GM12878 (cell line): ENCODE measurements at regions not wholly inside any gene's neighbourhood (a gene's known extent, or its start where the extent isn't known, plus 50 kb on each side); places are given as distances from the start of the nearest gene placed in this dataset.

ENCODE experiments used
- ATAC-seq: fragments of 200-7000 bp; cut with Tn5 transposase; 3 replicates; pipeline ENCODE4 v1.9.1; 2020; ENCODE audit warnings: mild to moderate bottlenecking, moderate library complexity
- BruUV-seq: library from RNA; stranded (reverse); fragments of 400-500 nt; replicated peaks from 2 replicates; lab custom pipeline; 2021; lab: Mats Ljungman, UMichigan
- CTCF ChIA-PET: fragments of 300-600 bp; sonication (Branson Sonifier 250); formaldehyde crosslinking; extraction: SDS; loops from one replicate; lab custom pipeline; 2021; ENCODE audit warnings: inconsistent platforms; lab: Yijun Ruan, JAX
- POLR2A ChIA-PET: fragments of 350-600 bp; formaldehyde crosslinking; extraction: SDS; loops from one replicate; lab custom pipeline; 2021; ENCODE audit warnings: inconsistent platforms; lab: Charles Lee
- RAD21 ChIA-PET: fragments of 300-600 bp; sonication (Branson Sonifier 250); formaldehyde crosslinking; loops from one replicate; lab custom pipeline; 2023; ENCODE audit warnings: antibody characterized with exemption; ENCODE audit not compliant: unreplicated experiment; lab: Charles Lee
- SMC1A ChIA-PET: fragments of 300-600 bp; sonication (Branson Sonifier 250); formaldehyde crosslinking; loops from one replicate; lab custom pipeline; 2023; ENCODE audit not compliant: unreplicated experiment, uncharacterized antibody; lab: Charles Lee
- DNase-seq: peaks from one replicate; pipeline ENCODE4 v3.0.0-alpha.2; 2011; ENCODE audit warnings: low read depth, low spot score
- FAIRE-seq: peaks from 3 replicates; lab custom pipeline; 2011; peaks lifted over from hg19 to GRCh38; lab: Jason Lieb, UNC
- H2AFZ ChIP-seq: 2 replicates; pipeline ENCODE4 v1.6.0; 2011; ENCODE audit warnings: low read depth, low read length, control low read depth; ENCODE audit not compliant: control insufficient read depth
- H3K27ac ChIP-seq: 2 replicates; pipeline ENCODE4 v1.5.1; 2011; ENCODE audit warnings: control low read depth; ENCODE audit not compliant: control insufficient read depth, insufficient read depth
- H3K27me3 ChIP-seq, 2 experiments: replicated peaks in 1 of 2; 2 replicates each; pipeline versions ENCODE4 v1.6.0 to v1.6.1; 2011; ENCODE audit warnings: low read length in 1 of 2; ENCODE audit not compliant: control insufficient read depth in 2 of 2, insufficient read depth in 2 of 2
- H3K36me3 ChIP-seq, 2 experiments: 2 replicates each; pipeline ENCODE4 v1.5.1; 2011; ENCODE audit warnings: low read length in 1 of 2; ENCODE audit not compliant: control insufficient read depth in 2 of 2, insufficient read depth in 2 of 2
- H3K4me1 ChIP-seq: 2 replicates; pipeline ENCODE4 v1.6.1; 2011; ENCODE audit warnings: mild to moderate bottlenecking, low read length, moderate library complexity, mixed read lengths; ENCODE audit not compliant: control insufficient read depth, insufficient read depth
- H3K4me2 ChIP-seq: 2 replicates; pipeline ENCODE4 v1.6.0; 2011; ENCODE audit warnings: control low read depth; ENCODE audit not compliant: control insufficient read depth, insufficient read depth
- H3K4me3 ChIP-seq: fragments of 200-600 bp; sonication (generic); 2 replicates; pipeline ENCODE4 v1.5.1; 2016
- H3K79me2 ChIP-seq: 2 replicates; pipeline ENCODE4 v1.6.0; 2011; ENCODE audit warnings: low read length; ENCODE audit not compliant: control insufficient read depth, insufficient read depth
- H3K9ac ChIP-seq: 2 replicates; pipeline ENCODE4 v1.8.0; 2011; ENCODE audit warnings: low read length, control low read depth, mixed read lengths; ENCODE audit not compliant: control insufficient read depth, insufficient read depth
- H3K9me3 ChIP-seq: replicated peaks from 3 replicates; pipeline ENCODE4 v1.5.1; 2011; ENCODE audit warnings: mild to moderate bottlenecking, low read length; ENCODE audit not compliant: control insufficient read depth, insufficient read depth
- H4K20me1 ChIP-seq: 2 replicates; pipeline ENCODE4 v1.6.0; 2011; ENCODE audit not compliant: control insufficient read depth, insufficient read depth
- ASH2L ChIP-seq: fragments of 300-600, 200-600 bp; sonication (generic); IDR thresholded peaks from 2 replicates; pipeline ENCODE4 v1.6.1; 2017; ENCODE audit warnings: low read depth, mild to moderate bottlenecking, borderline replicate concordance
- BMI1 ChIP-seq: fragments of 450-650 bp; IDR thresholded peaks from 2 replicates; pipeline ENCODE4 v1.6.1; 2016; ENCODE audit warnings: mild to moderate bottlenecking, moderate library complexity, borderline replicate concordance
- CEBPB ChIP-seq, 2 experiments: fragments of 150-350 bp in 1 of 2; IDR thresholded peaks; 2 replicates each; pipeline ENCODE4 v1.6.1; 2012 to 2014; ENCODE audit warnings: low read depth in 2 of 2, low read length in 2 of 2, borderline replicate concordance in 1 of 2, inconsistent platforms in 1 of 2
- IRF4 ChIP-seq: IDR thresholded peaks from 2 replicates; pipeline ENCODE4 v1.6.1; 2011; ENCODE audit warnings: low read depth, low read length
- NFIC ChIP-seq: IDR thresholded peaks from 2 replicates; pipeline ENCODE4 v1.6.1; 2012; ENCODE audit warnings: low read depth, mild to moderate bottlenecking, inconsistent platforms, low read length, moderate library complexity
- NKRF ChIP-seq: fragments of 450-650 bp; conservative IDR thresholded peaks from 2 replicates; pipeline ENCODE4 v1.6.1; 2017; ENCODE audit warnings: mild to moderate bottlenecking, moderate library complexity
- PRDM15 ChIP-seq: fragments of 450-650 bp; formaldehyde crosslinking; IDR thresholded peaks from 2 replicates; pipeline ENCODE4 v1.4.0; 2020; ENCODE audit warnings: mild to moderate bottlenecking, moderate library complexity
- RBBP5 ChIP-seq: fragments of 200-600 bp; sonication (generic); conservative IDR thresholded peaks from 2 replicates; pipeline ENCODE4 v1.6.1; 2016
- SMAD1 ChIP-seq: fragments of 450-650 bp; IDR thresholded peaks from 2 replicates; pipeline ENCODE4 v1.6.1; 2018; ENCODE audit warnings: mild to moderate bottlenecking, low read depth; ENCODE audit not compliant: partially characterized antibody
- SPI1 ChIP-seq: IDR thresholded peaks from 2 replicates; pipeline ENCODE4 v1.6.1; 2011; ENCODE audit warnings: low read depth, mild to moderate bottlenecking, low read length, moderate library complexity, borderline replicate concordance; ENCODE audit not compliant: insufficient read depth
- YBX1 ChIP-seq: fragments of 450-650 bp; IDR thresholded peaks from 2 replicates; pipeline ENCODE4 v1.6.1; 2016; ENCODE audit warnings: antibody characterized with exemption
- WGBS: methylation state at CpG from one replicate; pipeline ENCODE4 v1.1.6; 2016; ENCODE audit warnings: low lambda C conversion rate; ENCODE audit not compliant: insufficient replicate concordance, insufficient coverage; ENCODE audit errors: missing lambda C conversion rate; 5-methylcytosine and 5-hydroxymethylcytosine counted together
- in situ Hi-C: fragments of 300-500 bp; cut with MboI; formaldehyde crosslinking; loops from 9 replicates; pipeline ENCODE4 v1.14.3; 2018; ENCODE audit warnings: mixed read lengths
- intact Hi-C: fragments of 100-400 bp; cut with micrococcal nuclease; formaldehyde crosslinking; loops from one replicate; pipeline ENCODE4 v1.14.2; 2022; ENCODE audit not compliant: unreplicated experiment

GRCh38 chr11:101401245-101401644 is 182.6 kb downstream of the TRPC6 start:
- Histone ChIP-seq H3K4me1 (no peaks in the 10 kb centered on the region), H3K27ac (no peak overlapping the region), H3K9me3 (no peaks in the 10 kb centered on the region), H2AFZ (no peak overlapping the region), H3K4me2 (no peak overlapping the region), H3K79me2 (no peaks in the 10 kb centered on the region), H3K36me3 (no peaks in the 10 kb centered on the region), H3K9ac (no peak overlapping the region), H3K4me3 (no peak overlapping the region), H3K27me3 (no peaks in the 10 kb centered on the region), H4K20me1 (no peaks in the 10 kb centered on the region)
- SMC1A ChIA-PET: no interaction called here
- ATAC-seq (no peak), DNase-seq (no peak), FAIRE-seq (no peak)
- 0% methylated on average over 2 of the region's 2 CpGs for WGBS
- CTCF ChIA-PET: no interaction called here
- POLR2A ChIA-PET: no interaction called here
- BruUV-seq: no TSS peak
- TF ChIP-seq SMAD1 (no peak), SPI1 (no peak), BMI1 (no peak), NKRF (no peak), ASH2L (no peak), CEBPB (IDR thresholded peaks at IDR 0.05; ENCODE audit: borderline replicate concordance in 1 of 2, low read depth in 2 of 2, low read length in 2 of 2) (no peak), RBBP5 (no peak), IRF4 (no peak), NFIC (no peak), YBX1 (no peak), PRDM15 (CRISPR knock-in tag) (no peak)
- in situ Hi-C loops (no loop called here), intact Hi-C loops (no loop called here)
- RAD21 ChIA-PET: no interaction called here
